Kidney tubule cell (primary cell): ENCODE measurements at regions not wholly inside any gene's neighbourhood (a gene's known extent, or its start where the extent isn't known, plus 50 kb on each side); places are given as distances from the start of the nearest gene placed in this dataset.

Experiments
- DNase-seq: peaks from one replicate; pipeline ENCODE4 v3.0.0-alpha.2; 2018; ENCODE audit warnings: low spot score

DNA sequence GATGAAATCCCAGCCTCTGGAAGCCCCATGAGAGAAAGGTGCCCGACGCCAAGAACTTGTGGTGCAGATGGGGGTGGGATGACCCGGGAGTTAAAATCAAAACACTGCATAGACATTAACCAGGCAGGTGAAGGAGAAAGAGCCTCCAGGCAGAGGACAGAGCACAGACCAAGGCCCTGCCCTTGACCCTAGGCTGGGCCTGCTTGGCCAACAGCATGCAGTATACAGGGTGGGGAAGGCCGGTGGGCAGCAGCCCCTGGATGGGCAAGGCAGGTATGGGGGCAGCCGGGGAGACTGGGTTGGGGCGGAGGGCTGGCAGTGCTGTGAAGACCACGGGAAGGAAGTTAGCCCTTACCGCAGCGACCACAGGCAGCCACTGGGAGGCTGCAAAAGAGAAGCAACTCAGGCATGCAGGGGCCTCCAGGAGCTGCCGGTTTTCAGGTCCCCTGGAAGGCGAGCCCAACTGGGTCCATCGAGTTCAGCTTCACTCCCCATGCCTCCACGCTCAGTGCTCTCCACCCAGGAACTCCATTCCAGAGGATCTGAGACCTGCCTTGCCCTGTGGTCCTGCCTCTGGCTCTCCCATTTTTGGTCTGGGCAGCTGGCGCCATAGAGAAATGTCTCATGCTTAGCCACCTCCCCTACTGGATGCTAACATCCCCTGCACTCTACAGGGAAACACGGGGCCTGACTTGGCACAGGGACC lies 81.2 kb downstream of the C16orf95 start:
- no peak for DNase-seq

DNA sequence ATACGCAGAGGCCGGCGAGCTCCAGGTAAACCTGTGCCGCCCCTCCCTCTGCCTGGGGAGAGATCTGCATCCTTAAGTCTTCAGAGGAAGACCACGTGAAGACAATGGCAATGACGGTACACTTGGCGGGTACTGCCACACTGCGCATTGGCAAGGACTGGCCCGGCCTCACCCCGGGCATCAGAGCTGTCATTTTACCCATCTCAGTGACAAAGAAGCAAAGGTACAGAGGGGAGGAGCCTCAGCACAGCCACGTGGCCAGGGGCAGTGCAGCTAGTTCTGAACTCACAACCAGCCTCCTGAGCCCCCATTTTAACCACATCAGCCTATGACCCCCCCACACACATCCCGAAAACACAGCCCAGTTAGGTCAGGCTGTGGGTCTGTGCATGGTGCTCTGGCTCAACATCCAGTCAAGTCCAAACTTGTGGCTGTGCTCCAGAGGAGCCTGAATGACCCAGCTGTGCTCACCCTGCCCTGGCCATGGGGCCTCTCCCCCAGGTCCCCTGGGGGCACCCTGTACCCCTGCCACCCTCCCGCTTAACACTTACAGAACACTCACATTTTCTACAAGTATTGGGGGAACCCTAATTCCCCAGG lies 80.6 kb downstream of the C16orf95 start:
- DNase-seq: no peak

DNA sequence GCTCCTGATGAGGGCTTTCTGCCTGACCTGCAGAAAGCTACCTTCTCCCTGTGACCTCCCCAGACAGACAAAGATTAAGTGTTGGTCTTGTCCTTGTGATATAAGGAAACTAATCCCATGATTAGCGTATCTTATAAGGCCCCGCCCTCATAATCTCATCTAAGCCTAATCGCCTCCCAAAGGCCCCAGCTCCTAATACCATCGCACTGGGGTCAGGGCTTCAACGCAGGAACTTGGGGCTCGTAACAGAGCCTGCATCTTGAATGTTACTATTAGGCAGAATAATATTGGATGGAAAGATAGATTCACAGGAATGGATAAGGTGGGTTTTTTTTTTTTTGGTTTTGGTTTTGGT lies 78.9 kb downstream of the C16orf95 start:
- no peak for DNase-seq

DNA sequence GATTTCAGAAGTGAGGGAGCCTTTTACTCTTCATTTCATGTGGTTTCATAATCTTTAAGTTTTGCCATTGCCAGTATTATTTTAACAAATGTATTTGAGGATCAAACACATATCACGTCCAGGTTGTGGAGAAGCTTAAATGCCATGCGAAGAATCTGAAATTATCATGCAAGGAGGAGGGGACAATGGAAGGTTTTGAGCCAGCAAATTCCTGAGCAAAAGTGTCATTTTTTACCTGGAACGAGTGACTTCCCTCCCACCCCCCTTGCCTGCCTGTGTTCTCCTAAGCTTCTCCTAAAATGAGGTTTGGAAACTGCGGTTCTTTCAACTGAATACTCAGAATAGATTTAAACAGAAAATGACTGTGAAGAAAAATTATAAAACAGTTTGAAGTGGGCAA lies 77.6 kb downstream of the C16orf95 start:
- no peak for DNase-seq

DNA sequence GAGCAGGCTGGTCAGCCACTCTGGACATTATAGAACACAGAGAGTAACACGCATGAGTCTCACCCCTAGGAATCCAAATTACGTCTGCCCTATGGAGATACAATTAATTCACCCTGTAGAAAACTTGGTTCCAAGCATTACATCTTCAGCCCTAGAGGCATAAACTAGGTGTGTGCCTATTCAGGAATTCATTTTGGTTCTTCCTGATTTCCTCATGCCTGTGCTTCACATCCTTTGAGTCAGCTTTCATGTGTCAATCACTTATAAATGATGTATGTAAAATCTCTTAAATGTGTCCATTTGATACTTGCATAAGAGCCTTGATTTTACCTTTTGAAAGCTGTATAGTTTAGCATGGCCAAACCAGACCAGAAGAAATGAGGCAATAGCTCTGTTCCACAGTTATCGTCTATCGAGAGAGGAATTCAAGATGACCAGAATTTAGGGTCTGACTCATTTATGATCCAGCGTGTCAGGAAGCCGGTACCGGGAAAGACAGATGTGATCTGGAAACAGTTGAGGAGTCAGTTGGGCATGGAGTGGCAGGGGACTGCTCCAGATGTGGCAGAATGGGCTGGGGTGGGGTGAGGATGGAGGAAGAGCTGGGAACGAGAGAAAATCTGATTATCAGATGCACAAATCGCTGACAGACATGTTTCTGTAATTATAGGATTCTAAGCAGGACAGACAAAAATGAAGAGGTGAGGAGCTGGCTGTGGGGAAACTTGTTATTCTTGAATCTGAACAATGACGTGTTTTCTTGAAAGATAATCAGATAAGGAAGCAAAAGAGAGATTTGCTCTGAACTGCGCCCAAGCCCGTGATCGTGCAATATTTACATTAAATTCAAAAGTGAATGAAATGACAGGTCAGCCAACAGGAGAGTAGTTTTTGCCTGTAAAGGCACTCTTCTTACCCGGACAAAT lies 76.7 kb downstream of the C16orf95 start:
- peak; percentile 38 for DNase-seq

DNA sequence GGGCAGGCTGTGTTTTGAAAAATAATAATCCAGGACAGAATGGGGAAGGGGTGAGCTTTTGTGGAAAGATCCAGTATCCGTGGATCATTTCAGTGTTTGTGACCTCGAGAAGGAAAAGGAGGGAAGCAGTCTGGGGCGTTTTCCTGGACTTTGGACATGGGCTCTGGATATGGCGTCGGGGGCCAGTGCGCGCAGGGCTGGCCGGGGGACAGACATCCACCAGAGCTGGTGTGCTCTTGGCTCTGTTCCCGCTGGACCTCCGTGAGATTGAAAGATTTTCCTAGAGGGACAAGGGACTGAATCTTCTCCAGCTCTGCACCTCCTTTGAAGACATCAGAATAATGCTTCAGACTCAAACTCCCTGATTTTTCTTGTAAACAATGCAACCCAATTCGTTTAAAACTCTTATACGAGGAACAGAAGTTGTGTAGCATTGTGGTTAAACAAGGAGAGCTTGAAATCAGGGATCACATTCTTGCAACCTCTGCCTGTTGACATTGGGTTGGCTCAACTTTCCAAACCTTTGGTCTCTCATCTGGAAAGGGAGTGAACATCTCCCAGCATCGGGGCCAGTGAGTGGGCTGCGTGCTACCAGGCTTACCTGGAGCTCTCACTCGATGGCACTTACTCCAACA lies 75.9 kb downstream of the C16orf95 start:
- DNase-seq: no peak

DNA sequence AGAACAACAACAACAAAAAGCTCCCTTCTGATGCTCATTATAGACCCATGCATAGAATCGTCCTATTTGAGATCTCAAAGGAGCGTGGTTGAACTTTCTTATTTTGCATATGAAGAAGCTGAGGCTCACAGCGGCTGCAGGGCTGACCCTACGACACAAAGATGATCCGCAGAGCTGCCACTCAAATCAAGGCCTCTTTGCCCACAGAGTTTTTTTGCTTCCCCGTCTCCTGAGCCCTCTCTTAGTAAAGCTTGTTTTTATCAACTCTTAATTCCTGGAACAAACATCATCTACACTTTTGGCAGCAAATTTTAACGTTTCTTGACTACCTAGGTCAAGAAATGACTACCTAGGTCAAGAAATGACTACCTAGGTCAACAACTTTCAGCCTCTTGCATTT lies 73.7 kb downstream of the C16orf95 start:
- no peak for DNase-seq

DNA sequence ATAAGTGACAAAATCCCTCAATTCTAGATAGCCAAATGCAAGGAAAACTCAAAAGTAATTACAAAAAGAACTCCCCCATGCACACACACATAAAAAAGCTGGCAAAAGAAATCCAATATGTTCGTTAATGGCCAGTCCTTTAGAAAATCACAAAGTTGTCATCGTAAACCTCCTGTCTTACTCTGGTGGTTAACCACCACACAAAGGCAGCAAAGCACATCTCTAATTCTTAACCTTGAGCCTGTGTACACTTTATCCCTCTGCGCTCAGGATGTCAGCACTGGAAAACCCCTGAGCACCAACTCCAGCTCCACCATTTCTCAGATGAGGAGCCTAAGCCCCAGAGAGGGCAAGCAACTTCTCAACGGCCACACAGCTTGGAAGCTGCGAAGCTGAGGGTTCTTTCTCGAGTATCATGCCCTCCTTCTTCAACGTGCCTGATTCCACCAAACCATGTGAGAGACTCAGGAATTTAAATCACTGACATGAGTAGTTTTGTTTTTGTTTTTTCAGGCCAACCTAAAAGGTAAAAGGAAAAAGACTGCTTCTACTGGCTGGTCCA lies 72.5 kb downstream of the C16orf95 start:
- DNase-seq: no peak

DNA sequence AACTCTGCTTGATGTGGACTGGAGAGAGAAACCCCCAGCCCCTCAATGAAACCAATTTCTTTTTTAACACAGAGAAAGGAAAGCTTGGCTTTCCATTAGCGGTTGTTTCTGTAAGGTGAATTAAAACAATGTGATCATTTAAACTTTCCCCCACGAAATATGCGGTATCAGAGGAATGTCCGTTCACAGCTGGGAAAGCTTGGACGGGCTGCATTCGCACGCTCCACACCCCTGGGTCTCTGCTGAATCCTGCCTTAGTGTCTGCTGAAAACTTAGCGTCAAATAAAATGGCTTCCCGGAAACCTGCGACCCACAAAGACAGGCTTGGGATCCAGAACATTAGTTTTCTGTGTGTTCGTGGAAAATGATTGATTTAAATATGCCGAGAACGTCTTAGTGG lies 71.7 kb downstream of the C16orf95 start:
- DNase-seq: no peak

DNA sequence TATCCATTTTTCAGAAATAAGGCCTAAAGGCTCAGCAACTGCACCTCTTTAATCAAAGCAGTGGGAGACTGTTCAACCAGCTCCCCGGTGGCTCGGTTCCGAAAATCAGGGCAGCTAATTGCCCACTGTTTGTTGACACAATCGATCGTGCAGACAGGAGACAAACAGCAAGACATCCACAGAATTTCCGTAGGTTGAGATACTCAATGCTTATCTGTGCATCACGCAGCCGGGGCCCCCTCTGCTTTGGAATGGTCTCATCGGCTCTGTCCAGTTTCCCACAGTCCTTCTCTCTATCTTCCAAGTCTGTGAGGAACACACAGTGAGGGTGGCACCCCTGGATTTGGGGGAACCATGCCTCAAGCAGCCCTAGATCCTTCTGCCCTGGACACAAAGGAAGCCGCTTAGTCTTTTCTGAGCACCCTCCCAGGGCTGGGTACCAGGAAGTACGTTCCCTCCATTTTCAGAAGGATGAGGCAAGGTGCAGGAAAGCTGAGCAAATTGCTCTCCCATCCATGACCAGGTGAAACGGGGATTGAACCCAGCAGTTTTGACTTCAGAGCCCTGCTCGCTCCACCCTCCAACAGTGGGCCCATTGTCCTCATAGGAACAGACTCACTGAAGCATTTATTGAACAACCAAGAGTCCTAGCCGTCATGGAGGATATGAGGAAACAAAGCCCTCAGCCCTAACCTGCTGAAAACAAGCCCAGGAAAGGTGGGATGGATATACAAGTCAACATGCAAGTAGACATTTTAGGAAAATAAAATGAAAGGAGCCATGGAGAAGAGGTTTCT lies 70.7 kb downstream of the C16orf95 start:
- DNase-seq: no peak

DNA sequence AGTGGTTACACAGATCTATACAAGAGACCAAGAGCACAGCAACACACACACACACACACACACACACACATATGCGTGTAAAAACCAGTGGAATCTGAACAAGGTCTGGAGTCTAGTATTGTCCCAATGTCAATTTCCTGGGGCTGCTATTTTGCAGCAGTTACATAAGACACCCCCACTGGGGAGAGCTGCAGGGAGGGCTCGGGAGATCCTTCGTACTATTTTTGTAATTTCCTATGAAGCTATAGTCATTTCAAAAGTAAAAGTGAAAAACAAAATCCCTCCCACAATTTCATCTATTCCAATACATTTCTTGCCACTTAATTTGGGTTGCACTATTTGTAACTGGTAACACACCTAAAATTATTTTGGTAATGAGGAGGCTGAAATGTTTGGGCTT lies 68.5 kb downstream of the C16orf95 start:
- no peak for DNase-seq

DNA sequence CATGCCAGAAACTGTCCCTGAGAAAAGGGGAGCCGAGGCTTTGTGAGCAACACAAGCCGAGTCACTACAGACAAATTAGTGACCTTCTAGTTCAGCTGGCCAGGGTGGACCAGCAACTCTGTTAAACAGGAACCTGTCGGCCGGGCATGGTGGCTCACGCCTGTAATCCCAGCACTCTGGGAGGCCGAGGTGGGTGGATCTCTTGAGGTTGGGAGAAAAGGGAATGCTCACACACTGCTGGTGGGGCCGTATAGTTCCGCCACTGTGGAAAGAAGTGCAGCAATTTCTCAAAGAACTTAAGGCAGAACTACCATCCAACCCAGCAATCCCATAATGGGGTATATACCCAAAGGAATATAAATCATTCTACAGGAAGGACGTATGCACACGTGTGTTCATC lies 67.8 kb downstream of the C16orf95 start:
- no peak for DNase-seq

DNA sequence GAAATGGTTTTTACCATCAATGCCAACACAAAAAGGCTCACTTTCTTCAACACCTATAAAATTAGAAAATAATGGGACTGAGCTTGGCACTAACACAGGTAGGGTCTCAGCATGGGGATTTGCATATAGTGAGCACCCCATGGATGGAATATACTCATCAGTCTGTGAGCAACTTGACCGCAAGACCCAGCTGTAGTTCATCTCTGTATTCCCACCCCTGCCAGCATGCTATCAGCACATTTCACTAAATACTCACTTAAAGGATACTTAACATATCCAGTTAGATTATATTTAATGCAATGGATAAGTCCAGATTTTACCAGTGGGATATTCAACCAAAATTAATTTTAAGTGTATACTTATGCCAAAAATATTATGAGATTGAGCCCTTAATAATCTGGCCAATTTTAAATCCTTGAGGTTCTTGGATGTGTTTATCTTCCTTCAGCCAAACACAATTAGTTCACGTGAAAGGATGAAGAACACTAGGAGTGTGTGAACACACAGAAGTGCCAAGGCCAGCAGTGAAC lies 66.7 kb downstream of the C16orf95 start:
- no peak for DNase-seq

DNA sequence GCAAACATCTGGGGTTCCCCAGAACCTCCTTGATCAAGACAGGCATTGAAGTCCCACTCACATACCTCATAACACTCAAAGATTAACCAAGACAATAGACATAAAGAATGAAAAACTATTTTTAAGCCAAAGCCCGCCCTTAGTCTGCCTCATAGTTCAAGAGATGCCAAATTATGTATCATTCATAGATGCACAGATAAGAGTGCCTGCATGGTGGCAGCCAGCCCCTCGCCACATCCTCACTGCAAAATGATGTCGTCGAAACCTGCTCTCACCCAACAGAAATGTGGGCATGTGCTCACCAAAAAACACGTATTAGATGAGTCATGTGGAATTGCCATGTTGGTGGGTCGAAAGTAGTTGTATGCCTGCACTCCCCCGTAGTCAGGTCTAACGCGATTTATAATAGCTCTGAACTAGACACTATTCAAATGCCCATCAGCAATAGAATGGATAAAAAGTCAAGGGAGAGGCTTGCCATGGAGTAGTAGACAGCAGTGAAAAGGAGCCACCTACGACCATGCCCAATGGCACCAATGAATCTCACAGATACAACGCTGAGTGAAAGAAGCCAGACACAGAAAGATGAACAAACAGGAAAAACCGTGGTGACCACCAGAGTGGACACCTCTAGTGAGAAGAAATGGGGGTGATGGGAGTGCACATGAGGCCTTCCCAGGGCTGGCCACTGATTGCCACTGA lies 64.8 kb downstream of the C16orf95 start:
- no peak for DNase-seq
